Erythroblast (primary cell): ENCODE measurements at regions not wholly inside any gene's neighbourhood (a gene's known extent, or its start where the extent isn't known, plus 50 kb on each side); places are given as distances from the start of the nearest gene placed in this dataset.

ENCODE experiments used
- DNase-seq, 2 experiments: peaks; one replicate each; lab custom pipeline; 2025; lab: John Stamatoyannopoulos, UW
- GATA1 ChIP-seq: IDR thresholded peaks from 2 replicates; pipeline ENCODE4 v1.6.1; 2011; ENCODE audit warnings: low read depth, mild to moderate bottlenecking, control low read depth, low read length, moderate library complexity
- POLR2A ChIP-seq: IDR thresholded peaks from 2 replicates; pipeline ENCODE4 v1.6.1; 2011; ENCODE audit warnings: mild to moderate bottlenecking, low read length

GRCh38 chr5:173823721-173824567, 64.2 kb upstream of the CPEB4 start:
- no peak for TF ChIP-seq POLR2A
- no peak for TF ChIP-seq GATA1
- no peak for DNase-seq

GRCh38 chr5:173825215-173825865, 62.8 kb upstream of the CPEB4 start:
- DNase-seq = peak; percentile 25 to 35
- TF ChIP-seq GATA1 (no peak), POLR2A (no peak)

- no peak for TF ChIP-seq GATA1
- no peak for DNase-seq
These were observed 62.1 kb upstream of the CPEB4 start for GRCh38 chr5:173826086-173826427.

- no peak for DNase-seq
- TF ChIP-seq POLR2A (no peak), GATA1 (no peak)
These were observed 61.5 kb upstream of the CPEB4 start for GRCh38 chr5:173826428-173827350.

GRCh38 chr5:173828952-173829351, 59.2 kb upstream of the CPEB4 start:
- TF ChIP-seq GATA1 (no peak), POLR2A (no peak)
- DNase-seq = no peak

- TF ChIP-seq GATA1 (no peak), POLR2A (peak; percentile 19)
- DNase-seq = peak in 1 of 2 experiments; percentile 37
These were observed 58.3 kb upstream of the CPEB4 start for GRCh38 chr5:173829826-173830225.

- no peak for DNase-seq
- TF ChIP-seq POLR2A = no peak
- no peak for TF ChIP-seq GATA1
These were observed 57.7 kb upstream of the CPEB4 start for GRCh38 chr5:173830421-173830820.

GRCh38 chr5:173831196-173831914, 56.8 kb upstream of the CPEB4 start:
- TF ChIP-seq POLR2A = no peak
- peak; percentile 22 for TF ChIP-seq GATA1
- DNase-seq = peak; percentile 69 to 76

- no peak for DNase-seq
- TF ChIP-seq POLR2A = no peak
- no peak for TF ChIP-seq GATA1
These were observed 55.8 kb upstream of the CPEB4 start for GRCh38 chr5:173832386-173832785.

- TF ChIP-seq POLR2A (no peak), GATA1 (no peak)
- no peak for DNase-seq
These were observed 54.8 kb upstream of the CPEB4 start for GRCh38 chr5:173833196-173833985.

GRCh38 chr5:173834071-173834771, 53.9 kb upstream of the CPEB4 start:
- no peak for DNase-seq
- TF ChIP-seq GATA1 (no peak), POLR2A (no peak)

- no peak for DNase-seq
These were observed 53.0 kb upstream of the CPEB4 start for GRCh38 chr5:173835131-173835530.

More at GRCh38 chr5:173835131-173835530, 53.0 kb upstream of the CPEB4 start:
- TF ChIP-seq POLR2A = no peak
- TF ChIP-seq GATA1 = no peak
